Psoas muscle (tissue), 7 donors: ENCODE measurements at regions not wholly inside any gene's neighbourhood (a gene's known extent, or its start where the extent isn't known, plus 50 kb on each side); places are given as distances from the start of the nearest gene placed in this dataset.
A peak's percentile ranks its signal among the peaks of the same experiment; 100 is the strongest.

ENCODE experiments used
- ATAC-seq, 4 donors: fragments of 200-7000 bp; cut with Tn5 transposase; one replicate each; pipeline ENCODE4 v1.9.1; 2020; ENCODE audit warnings: moderate library complexity in 3 of 4, mild to moderate bottlenecking in 2 of 4
- DNase-seq, 2 donors: peaks; one replicate each; pipeline ENCODE4 v3.0.0-alpha.2; 2020
- H3K27ac ChIP-seq: fragments of 200-600 bp; one replicate; pipeline ENCODE4 v1.8.0; 2022
- H3K27me3 ChIP-seq, 3 donors: fragments of 200-600 bp in 1 of 3; one replicate each; pipeline versions ENCODE4 v1.6.1 to v1.8.0; 2013 to 2022; ENCODE audit warnings: low read length in 2 of 3, mild to moderate bottlenecking in 2 of 3, moderate library complexity in 1 of 3; ENCODE audit not compliant: insufficient read depth in 3 of 3
- H3K36me3 ChIP-seq, 2 donors: fragments of 200-600 bp in 1 of 2; one replicate each; pipeline versions ENCODE4 v1.6.1 to v1.8.0; 2013 to 2022; ENCODE audit warnings: low read depth in 1 of 2, mild to moderate bottlenecking in 1 of 2, moderate library complexity in 1 of 2; ENCODE audit not compliant: insufficient read depth in 1 of 2
- H3K4me1 ChIP-seq: fragments of 200-600 bp; one replicate; pipeline ENCODE4 v1.8.0; 2022
- H3K4me3 ChIP-seq: fragments of 200-600 bp; one replicate; pipeline ENCODE4 v1.8.0; 2022; ENCODE audit warnings: mild to moderate bottlenecking
- H3K9me3 ChIP-seq: fragments of 200-600 bp; one replicate; pipeline ENCODE4 v1.8.0; 2022
- CTCF ChIP-seq: fragments of 200-600 bp; IDR thresholded peaks from one replicate; pipeline ENCODE4 v1.8.0; 2022; ENCODE audit warnings: antibody characterized with exemption
- WGBS, 3 donors: extraction: QIAGEN DNeasy Blood & Tissue Kit; methylation state at CpG; one replicate each; pipeline versions ENCODE4 v1.1.6 to v1.1.7; 2013; 5-methylcytosine and 5-hydroxymethylcytosine counted together
- intact Hi-C, 2 donors: fragments of 100-400 bp; cut with DNase I; formaldehyde crosslinking; loops; one replicate each; pipeline versions ENCODE4 v1.11.0 to v1.14.2; 2022
- donor health status: healthy with polysubstance abuse.
- donor health status: DM: no; HTN: no; CAD: no; lungs with moderate emphysema.
- donor health status: Bipolar disorder and iron deficiency.
- donor health status: healthy.
- donor health status: DM: yes; HTN: yes; CAD: no.
- donor health status: DM: no; HTN: no; CAD: no.
- donor health status: DM: yes; HTN: yes; CAD: no.

GRCh38 chr13:104015646-104016396 lies 949.6 kb upstream of the SLC10A2 start:
- no peak for TF ChIP-seq CTCF
- no peaks in the 10 kb centered on the region for H3K27me3 ChIP-seq
- H3K9me3 ChIP-seq = no peaks in the 10 kb centered on the region
- 57 to 63% (median 62%) methylated on average over 7 of the region's 7 CpGs for WGBS, 3 donors
- intact Hi-C loops = no loop called here
- H3K4me3 ChIP-seq = no peak overlapping the region
- no peak overlapping the region for H3K27ac ChIP-seq
- H3K4me1 ChIP-seq = no peaks in the 10 kb centered on the region
- no peak for DNase-seq
- H3K36me3 ChIP-seq = no peaks in the 10 kb centered on the region
- no peak for ATAC-seq

GRCh38 chr13:104014803-104015645 lies 948.8 kb upstream of the SLC10A2 start:
- 52 to 77% (median 59%) methylated on average over 12 of the region's 12 CpGs for WGBS, 3 donors

GRCh38 chr13:104011505-104012241 lies 945.5 kb upstream of the SLC10A2 start:
- DNase-seq (peak in 1 of 2 donors; percentile 61), ATAC-seq (peak; percentile 46 to 91 (median 78))
- TF ChIP-seq CTCF = no peak

More at GRCh38 chr13:104014803-104015645, 948.8 kb upstream of the SLC10A2 start:
- H3K4me1 ChIP-seq = no peaks in the 10 kb centered on the region
- no peaks in the 10 kb centered on the region for H3K9me3 ChIP-seq
- no peak overlapping the region for H3K4me3 ChIP-seq
- DNase-seq (no peak), ATAC-seq (peak; percentile 78 to 91 (median 82))
- H3K27ac ChIP-seq = no peak overlapping the region
- H3K36me3 ChIP-seq = no peaks in the 10 kb centered on the region
- TF ChIP-seq CTCF = no peak
- no peaks in the 10 kb centered on the region for H3K27me3 ChIP-seq
- intact Hi-C loops = no loop called here

GRCh38 chr13:104008541-104009435 lies 942.6 kb upstream of the SLC10A2 start:
- ATAC-seq (peak in 2 of 4 donors; percentile 42 to 64), DNase-seq (no peak)
- intact Hi-C loops = no loop called here
- no peak overlapping the region for H3K4me3 ChIP-seq
- no peaks in the 10 kb centered on the region for H3K9me3 ChIP-seq
- H3K4me1 ChIP-seq = no peaks in the 10 kb centered on the region
- H3K27ac ChIP-seq = no peak overlapping the region
- WGBS, 3 donors = 61 to 66% (median 66%) methylated on average over 8 of the region's 8 CpGs
- no peaks in the 10 kb centered on the region for H3K36me3 ChIP-seq
- H3K27me3 ChIP-seq = no peaks in the 10 kb centered on the region
- no peak for TF ChIP-seq CTCF

More at GRCh38 chr13:104011505-104012241, 945.5 kb upstream of the SLC10A2 start:
- Histone ChIP-seq H3K4me1 (no peaks in the 10 kb centered on the region), H3K27ac (peak overlapping the region; percentile 56), H3K9me3 (no peaks in the 10 kb centered on the region), H3K36me3 (no peaks in the 10 kb centered on the region), H3K27me3 (no peaks in the 10 kb centered on the region), H3K4me3 (peak overlapping the region; percentile 63)
- intact Hi-C loops = no loop called here
- 17 to 23% (median 18%) methylated on average over 18 of the region's 18 CpGs for WGBS, 3 donors
